PC-9 (cell line): ENCODE measurements at regions not wholly inside any gene's neighbourhood (a gene's known extent, or its start where the extent isn't known, plus 50 kb on each side); places are given as distances from the start of the nearest gene placed in this dataset.

Experiments
- CTCF ChIP-seq: fragments of 200-600 bp; sonication (generic); conservative IDR thresholded peaks from 2 replicates; pipeline ENCODE4 v1.6.1; 2017; ENCODE audit warnings: mixed run types, antibody characterized with exemption, mild to moderate bottlenecking, moderate library complexity
- EZH2 ChIP-seq: fragments of 200-600 bp; sonication (generic); IDR thresholded peaks from 2 replicates; pipeline ENCODE4 v1.8.0; 2017; ENCODE audit warnings: antibody characterized with exemption, low read depth

- no peak for TF ChIP-seq CTCF
- no peak for TF ChIP-seq EZH2
Observed at GRCh38 chr7:69282946-69283345, 315.3 kb upstream of the AUTS2 start.
